NCI-H1105 treated with DMSO at 0.1 percent for 48 hours (cell line): ENCODE measurements at regions not wholly inside any gene's neighbourhood (a gene's known extent, or its start where the extent isn't known, plus 50 kb on each side); places are given as distances from the start of the nearest gene placed in this dataset.

ENCODE experiments used
- DNase-seq: peaks from one replicate; lab custom pipeline; 2025; lab: John Stamatoyannopoulos, UW

DNA sequence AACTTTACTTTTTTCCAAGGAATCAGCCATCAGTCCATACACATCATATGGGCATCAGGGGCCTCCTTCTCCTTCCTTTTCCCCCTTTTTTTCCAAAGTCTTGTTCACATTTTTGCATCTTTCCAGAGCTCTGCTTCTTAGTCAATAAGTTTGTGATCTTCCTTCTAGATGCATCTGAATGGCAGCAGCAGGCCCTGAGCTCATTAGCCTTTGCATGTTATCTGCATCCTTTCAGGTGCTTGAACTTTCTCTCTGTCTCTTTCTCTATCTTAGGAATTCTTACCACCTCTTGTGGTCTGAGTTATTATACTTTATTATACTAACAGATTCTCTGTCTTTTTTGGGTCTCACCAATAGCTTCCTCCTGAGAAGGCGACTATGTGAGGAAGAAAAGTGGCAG is 312.4 kb upstream of the FANCL start:
- DNase-seq: no peak

DNA sequence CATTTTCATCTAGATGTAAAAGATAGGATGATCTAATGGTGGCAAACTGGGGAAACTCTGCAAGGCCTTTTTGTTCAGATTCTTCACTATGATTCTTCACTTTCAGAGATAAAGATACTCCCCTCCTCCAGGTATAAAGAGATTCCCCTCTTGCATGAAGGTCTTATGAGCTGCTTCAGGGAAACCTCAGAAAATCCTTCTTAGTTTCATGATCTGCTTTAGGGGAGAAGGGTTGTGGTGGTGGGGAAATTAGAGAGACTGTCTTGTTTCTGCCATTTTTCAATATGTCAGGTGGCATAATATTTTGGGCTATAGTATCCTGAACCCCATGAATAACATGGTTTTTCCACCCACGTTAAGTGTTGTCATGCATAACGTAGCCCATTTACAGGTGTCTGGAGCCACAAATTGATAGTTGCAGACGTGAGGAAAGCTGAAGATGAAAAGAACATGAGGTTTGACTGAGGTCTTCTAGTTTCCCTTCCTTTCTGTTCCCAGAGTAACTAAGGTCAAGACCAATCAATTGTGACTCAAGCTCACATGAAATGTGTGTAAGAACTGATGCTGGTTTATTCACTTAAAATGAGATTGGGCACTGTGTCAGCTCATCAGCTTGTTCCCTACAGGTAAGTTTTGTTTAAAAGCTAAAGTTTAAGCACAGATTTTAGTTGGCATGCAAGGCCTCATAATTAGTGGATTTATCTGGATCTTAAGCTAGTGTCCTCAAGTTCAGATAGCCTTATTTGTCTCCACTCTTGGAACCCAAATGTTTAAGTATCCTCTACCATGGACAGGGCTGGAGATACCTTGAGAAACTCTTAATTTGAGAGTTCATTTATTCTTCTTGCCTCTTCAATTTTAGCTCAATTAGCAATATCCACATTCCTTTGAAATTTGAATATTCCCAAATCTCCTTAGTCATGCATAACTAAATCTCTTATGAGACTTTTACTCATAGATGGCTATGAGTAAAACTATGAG is 304.5 kb upstream of the FANCL start:
- no peak for DNase-seq

DNA sequence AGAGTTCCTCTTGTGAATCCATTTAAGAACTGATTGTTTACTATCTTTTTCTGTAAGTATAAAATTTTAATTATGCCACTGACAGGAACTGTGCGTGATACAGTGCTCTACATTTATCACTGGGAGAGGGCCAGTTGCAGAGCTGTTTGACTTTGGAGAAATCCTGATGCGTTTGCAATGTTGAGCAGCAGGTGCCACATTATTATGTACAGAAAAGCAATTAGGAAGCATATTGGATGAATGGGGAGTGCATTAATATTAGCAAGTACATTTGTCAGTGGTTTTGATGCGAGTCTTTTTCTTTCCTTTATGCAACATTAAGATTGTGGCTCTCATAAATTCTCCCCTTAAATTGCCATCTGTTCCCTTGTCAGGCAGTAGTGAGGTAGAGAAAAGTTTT is 302.3 kb upstream of the FANCL start:
- DNase-seq: peak; percentile 83

DNA sequence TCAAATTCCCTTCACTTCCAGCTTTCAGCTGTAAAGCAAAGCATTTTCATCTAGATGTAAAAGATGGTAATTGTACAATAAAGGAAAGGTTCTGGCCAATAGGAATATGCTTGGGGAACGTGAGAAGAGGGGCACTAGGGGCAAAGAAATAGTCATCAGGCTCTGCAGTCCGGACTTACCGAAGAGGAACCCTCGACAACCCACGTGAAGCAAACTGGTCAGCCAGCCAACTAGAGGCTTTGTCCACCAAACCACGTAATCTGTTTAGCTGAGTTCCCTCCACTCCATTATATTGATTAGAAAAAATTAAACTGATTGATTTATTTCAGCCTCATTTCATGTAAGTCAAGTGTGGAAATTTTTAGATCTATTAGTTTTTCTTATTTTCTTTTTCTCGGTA is 300.4 kb upstream of the FANCL start:
- DNase-seq: no peak

GRCh38 chr2:58540681-58541080 is 299.6 kb upstream of the FANCL start:
- DNase-seq: no peak

DNA sequence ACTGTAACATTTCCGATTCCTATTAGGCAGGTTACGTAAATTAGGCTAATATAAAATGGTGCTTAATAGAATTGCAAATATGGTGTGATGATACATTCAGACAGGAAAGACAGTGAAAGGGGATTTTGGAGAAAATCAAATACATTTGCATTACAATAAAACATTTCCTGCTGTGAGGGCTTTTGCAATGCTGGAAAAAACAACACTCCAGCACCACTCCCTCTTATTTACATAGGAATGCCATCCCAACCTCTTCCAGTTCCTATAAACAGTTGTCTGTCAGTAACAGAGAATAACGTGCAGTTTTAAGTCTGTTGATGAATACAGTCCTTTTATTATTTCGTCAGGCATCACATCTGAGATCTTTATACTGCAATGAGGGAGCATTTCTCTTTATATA is 298.8 kb upstream of the FANCL start:
- no peak for DNase-seq

- DNase-seq: no peak
These were observed 294.9 kb upstream of the FANCL start for GRCh38 chr2:58535990-58536389.

DNA sequence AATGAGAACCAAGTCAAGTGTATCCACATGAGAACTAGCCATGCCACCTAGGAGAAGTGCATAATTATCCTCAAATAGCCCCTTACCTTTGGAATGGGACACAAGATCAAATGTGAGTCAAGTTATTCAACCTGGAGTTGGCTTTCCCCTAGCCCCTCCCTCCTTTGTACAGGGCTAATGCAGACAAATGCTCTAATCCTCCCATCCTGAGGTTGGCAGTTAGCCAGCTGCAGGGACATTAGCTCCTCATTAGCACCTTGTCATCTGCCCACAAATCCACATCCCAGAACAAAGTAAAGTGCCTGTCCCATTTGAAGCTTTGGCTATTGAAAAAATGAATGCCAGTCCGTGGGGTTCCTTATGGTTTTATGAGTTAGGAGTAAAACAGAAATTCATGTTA is 294.1 kb upstream of the FANCL start:
- DNase-seq: peak; percentile 88

DNA sequence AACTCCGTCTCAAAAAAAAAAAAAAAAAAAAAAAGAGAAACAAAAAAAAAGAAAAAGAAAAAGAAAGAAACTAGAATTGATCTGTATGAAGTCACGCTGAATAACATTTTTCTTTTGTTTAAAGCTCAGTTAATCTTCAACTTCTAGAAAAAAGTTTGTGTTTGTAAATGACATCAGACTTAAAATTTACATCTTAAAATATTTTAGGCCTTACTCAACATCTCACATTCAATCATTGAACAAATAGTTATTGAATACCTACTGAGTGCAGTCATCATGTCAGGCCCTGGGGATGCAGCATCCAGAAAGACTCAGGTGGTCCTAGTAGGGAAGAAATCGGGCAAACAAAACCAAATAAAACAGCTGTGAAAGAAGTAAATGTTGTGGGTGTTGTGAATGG is 292.3 kb upstream of the FANCL start:
- no peak for DNase-seq

- no peak for DNase-seq
These were observed 291.5 kb upstream of the FANCL start for GRCh38 chr2:58532641-58533040.

DNA sequence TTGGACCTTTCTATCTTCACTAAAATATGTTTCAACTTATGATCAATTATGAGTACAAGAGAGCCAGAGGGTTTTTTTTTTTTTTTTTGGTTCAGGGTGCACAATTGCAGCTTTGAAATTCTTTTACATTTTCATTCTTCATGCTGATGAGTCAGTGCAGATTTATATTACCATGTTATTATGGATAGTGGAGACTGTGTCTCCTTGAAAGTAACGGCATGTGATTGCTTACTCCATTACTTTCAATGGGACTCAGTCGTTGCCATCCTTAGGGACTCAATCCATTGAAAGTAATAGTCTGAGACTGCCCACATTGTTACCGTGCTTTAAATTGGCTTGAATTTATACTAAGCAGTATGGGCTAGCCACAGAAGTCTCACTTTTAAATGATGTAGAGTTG is 286.5 kb upstream of the FANCL start:
- DNase-seq: no peak

GRCh38 chr2:58521803-58522554 is 280.9 kb upstream of the FANCL start:
- DNase-seq: peak; percentile 57

DNA sequence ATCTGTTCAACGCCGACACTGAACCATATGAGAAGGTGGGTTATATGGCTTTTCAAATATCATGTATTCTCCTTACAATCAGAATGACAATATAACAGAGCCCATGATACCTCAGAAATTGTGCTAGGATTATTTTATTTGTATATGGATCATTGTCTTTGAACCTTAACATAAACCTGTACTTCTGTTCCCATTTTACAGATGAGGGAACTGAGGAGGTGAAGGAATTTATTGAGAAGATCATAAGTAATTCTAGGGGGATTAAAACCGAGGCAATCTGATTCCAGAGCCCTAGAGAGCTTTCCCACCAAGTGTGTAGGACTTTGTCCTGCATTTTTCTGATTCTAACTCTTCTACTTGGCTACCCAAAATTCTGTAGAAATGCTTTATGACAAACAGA is 279.8 kb upstream of the FANCL start:
- DNase-seq: no peak

DNA sequence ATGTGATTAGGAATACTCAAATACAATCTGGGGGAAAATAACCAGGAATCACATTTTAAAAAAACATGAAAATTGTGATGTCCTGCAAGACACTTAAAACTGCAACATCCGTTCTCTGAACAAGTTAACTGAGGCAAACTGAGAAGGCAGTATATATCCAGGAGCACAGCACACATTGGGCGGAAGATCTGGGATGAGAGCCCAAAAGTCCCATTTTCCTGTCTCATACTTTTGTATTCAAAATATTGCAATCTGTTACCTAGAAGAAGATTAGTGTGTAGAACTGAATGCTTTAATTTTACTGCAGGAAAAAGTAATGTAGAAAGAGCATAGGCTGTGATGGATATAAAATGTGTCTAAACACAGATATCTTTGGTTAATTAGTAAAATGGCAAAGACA is 276.8 kb upstream of the FANCL start:
- no peak for DNase-seq

- no peak for DNase-seq
These were observed 275.6 kb upstream of the FANCL start for GRCh38 chr2:58516695-58517094.

- DNase-seq: no peak
These were observed 274.9 kb upstream of the FANCL start for GRCh38 chr2:58515827-58516573.

- DNase-seq: no peak
These were observed 273.1 kb upstream of the FANCL start for GRCh38 chr2:58514252-58514651.

- DNase-seq: no peak
These were observed 271.8 kb upstream of the FANCL start for GRCh38 chr2:58512878-58513277.

DNA sequence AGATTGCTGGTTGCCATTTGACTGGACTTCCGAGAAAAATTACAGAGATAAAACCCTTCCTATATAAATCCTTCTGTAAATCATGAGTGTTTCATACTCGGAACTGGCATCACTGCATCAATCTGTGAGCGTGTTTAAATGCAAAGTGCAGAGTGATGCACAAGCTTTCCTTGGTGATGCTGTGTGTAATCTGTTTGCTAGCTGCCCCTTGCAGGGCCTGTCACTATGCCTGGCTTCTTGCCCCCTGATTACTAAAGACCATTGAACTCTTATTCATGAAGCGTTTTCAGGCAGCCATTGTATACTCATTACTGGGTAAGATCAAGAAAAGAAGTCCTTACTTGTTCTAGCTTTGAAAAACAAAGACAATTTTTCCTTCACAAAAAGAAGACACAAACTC is 266.9 kb upstream of the FANCL start:
- no peak for DNase-seq

- no peak for DNase-seq
These were observed 262.8 kb upstream of the FANCL start for GRCh38 chr2:58503918-58504317.

GRCh38 chr2:58502931-58503330 is 261.8 kb upstream of the FANCL start:
- DNase-seq: no peak

DNA sequence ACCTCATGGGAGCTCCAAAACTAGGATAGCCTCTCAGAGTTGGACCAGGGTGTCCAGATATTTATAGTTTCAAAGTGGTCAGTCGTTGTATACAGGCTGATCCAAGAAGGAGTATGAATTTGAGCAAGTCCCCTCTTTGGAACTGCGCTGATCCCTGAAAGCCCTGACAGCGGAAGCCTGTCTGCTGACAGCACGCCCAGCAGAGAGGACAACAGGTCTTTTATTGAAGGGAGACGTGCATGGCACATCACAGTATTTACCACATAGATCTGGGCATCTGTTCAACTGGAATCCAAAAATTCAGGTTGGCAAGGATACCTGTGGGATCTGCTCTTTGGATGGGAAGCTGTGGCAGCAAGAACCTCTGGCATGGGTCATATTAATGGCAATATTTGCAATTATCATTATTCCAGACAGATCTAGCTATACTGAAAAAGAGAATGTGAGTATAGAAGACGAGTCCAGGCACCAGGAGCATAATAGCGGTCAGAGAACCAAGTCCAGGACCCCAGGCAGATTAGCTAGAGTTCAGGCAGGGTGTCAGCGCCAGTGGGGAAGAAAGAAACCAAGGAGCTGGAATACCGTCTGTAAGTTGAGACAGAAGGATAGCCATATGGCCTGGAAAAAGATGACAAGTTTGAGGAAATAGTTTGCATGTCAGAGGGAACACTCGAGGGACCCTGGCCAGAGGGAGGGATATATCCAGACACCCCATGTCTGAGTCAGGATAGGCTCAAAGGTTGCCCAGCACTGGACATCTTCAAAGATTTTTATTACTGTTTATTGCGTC is 260.4 kb upstream of the FANCL start:
- no peak for DNase-seq
